DOHH2 (cell line): ENCODE measurements at regions not wholly inside any gene's neighbourhood (a gene's known extent, or its start where the extent isn't known, plus 50 kb on each side); places are given as distances from the start of the nearest gene placed in this dataset.
"Not testable (repeated sequence)": the region's sequence is repeated elsewhere in the genome, so short reads cannot be mapped to it uniquely, and the experiment has no call there.

Experiments
- H3F3A ChIP-seq: fragments of 200-600 bp; sonication (generic), shearing (Covaris generic); 2 replicates; pipeline ENCODE4 v1.6.0; 2016; ENCODE audit warnings: antibody characterized with exemption, mild to moderate bottlenecking; ENCODE audit not compliant: control insufficient read depth, insufficient read depth
- H3K27ac ChIP-seq: fragments of 200-600 bp; sonication (generic); 2 replicates; pipeline ENCODE4 v1.5.1; 2014; ENCODE audit warnings: low read depth, mild to moderate bottlenecking, low read length, moderate library complexity
- H3K27me3 ChIP-seq: fragments of 200-600 bp; sonication (generic); 2 replicates; pipeline ENCODE4 v1.6.1; 2014; ENCODE audit warnings: mild to moderate bottlenecking, low read length, mixed read lengths; ENCODE audit not compliant: control insufficient read depth
- H3K36me3 ChIP-seq: fragments of 200-600 bp; sonication (generic); 2 replicates; pipeline ENCODE4 v1.6.1; 2014; ENCODE audit warnings: mild to moderate bottlenecking, low read length, moderate library complexity, mixed read lengths; ENCODE audit not compliant: control insufficient read depth
- H3K4me1 ChIP-seq: fragments of 200-600 bp; sonication (generic); 2 replicates; pipeline ENCODE4 v1.6.1; 2014; ENCODE audit warnings: mild to moderate bottlenecking, low read length, mixed read lengths; ENCODE audit not compliant: control insufficient read depth
- H3K4me2 ChIP-seq: fragments of 200-600 bp; sonication (generic); 2 replicates; pipeline ENCODE4 v1.6.0; 2014; ENCODE audit warnings: mild to moderate bottlenecking, low read length, moderate library complexity
- H3K4me3 ChIP-seq: fragments of 200-600 bp; sonication (generic); 2 replicates; pipeline ENCODE4 v1.5.1; 2014; ENCODE audit warnings: mild to moderate bottlenecking, low read length, mixed read lengths
- H3K79me2 ChIP-seq: fragments of 200-600 bp; sonication (generic); 2 replicates; pipeline ENCODE4 v1.6.1; 2014; ENCODE audit warnings: mild to moderate bottlenecking, low read length, mixed read lengths; ENCODE audit not compliant: control insufficient read depth
- H3K9me2 ChIP-seq: fragments of 200-600 bp; sonication (generic); replicated peaks from 2 replicates; pipeline ENCODE4 v1.6.1; 2014; ENCODE audit warnings: mild to moderate bottlenecking, low read length, mixed read lengths; ENCODE audit not compliant: control insufficient read depth
- H3K9me3 ChIP-seq: fragments of 200-600 bp; sonication (generic); 2 replicates; pipeline ENCODE4 v1.6.1; 2014; ENCODE audit warnings: antibody characterized with exemption, low read length, mixed read lengths; ENCODE audit not compliant: control insufficient read depth, insufficient read depth
- H4K20me1 ChIP-seq: fragments of 200-600 bp; sonication (generic); 2 replicates; pipeline ENCODE4 v1.6.0; 2014; ENCODE audit warnings: low read depth, mild to moderate bottlenecking, antibody characterized with exemption, low read length, moderate library complexity; ENCODE audit not compliant: control insufficient read depth, insufficient read depth
- EZH2phosphoT487 ChIP-seq: fragments of 200-600 bp; sonication (generic); IDR thresholded peaks from 2 replicates; pipeline ENCODE4 v1.6.1; 2017; ENCODE audit warnings: borderline replicate concordance, mild to moderate bottlenecking, antibody characterized with exemption, low read length, moderate library complexity, mixed read lengths
- TF ChIP-seq, protein P1 (sequence below): fragments of 200-600 bp; sonication (generic); IDR thresholded peaks from one replicate; pipeline ENCODE4 v1.5.1; 2014; ENCODE audit warnings: antibody characterized with exemption, mild to moderate bottlenecking, low read depth, low read length; ENCODE audit not compliant: poor library complexity, severe bottlenecking

DNA sequence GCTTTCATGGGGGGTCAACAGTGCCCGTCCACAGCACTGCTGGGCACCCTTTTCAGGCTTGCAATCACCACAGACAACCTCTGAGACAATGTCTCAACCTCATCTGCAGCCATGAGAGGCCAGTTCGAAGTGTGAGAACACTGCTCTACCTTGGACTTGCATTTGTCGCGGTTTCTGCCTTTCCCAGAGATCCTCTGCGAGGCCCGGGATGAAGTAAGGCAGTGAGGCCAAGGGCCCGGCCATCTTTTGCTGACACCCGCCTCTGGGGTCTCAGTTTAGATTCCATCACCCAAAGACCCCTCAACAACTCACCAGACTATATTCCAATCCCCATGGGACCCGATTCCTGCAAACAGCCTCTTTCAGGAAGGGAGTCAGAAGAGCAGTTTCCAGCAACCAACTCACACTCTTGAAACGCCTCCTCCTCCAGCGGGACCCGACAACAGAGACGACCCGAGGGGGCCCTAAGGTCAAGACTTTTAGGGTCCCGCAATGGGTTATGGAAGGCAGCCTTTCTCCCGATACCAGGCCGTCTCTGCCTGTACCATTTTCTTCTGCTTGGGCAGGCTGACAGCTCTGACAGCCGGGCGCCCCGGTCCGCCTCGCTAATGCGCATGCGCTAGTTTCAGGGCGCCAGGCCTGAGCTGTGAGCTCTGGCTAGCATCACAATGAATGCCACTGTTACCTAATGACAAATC lies 576.0 kb downstream of the KCNJ18 start:
- Histone ChIP-seq H3F3A (no peaks in the 10 kb centered on the region), H3K4me1 (no peaks in the 10 kb centered on the region), H3K4me3 (no peak overlapping the region), H4K20me1 (no peaks in the 10 kb centered on the region), H3K79me2 (no peaks in the 10 kb centered on the region), H3K9me2 (no peaks in the 10 kb centered on the region), H3K36me3 (no peaks in the 10 kb centered on the region), H3K27me3 (no peaks in the 10 kb centered on the region), H3K27ac (no peak overlapping the region), H3K9me3 (peaks cover 13% of the 10 kb centered on the region; the same call in 1 of the 2 replicates), H3K4me2 (no peak overlapping the region)
- no peak for TF ChIP-seq EZH2phosphoT487
- TF ChIP-seq, protein P1, sequence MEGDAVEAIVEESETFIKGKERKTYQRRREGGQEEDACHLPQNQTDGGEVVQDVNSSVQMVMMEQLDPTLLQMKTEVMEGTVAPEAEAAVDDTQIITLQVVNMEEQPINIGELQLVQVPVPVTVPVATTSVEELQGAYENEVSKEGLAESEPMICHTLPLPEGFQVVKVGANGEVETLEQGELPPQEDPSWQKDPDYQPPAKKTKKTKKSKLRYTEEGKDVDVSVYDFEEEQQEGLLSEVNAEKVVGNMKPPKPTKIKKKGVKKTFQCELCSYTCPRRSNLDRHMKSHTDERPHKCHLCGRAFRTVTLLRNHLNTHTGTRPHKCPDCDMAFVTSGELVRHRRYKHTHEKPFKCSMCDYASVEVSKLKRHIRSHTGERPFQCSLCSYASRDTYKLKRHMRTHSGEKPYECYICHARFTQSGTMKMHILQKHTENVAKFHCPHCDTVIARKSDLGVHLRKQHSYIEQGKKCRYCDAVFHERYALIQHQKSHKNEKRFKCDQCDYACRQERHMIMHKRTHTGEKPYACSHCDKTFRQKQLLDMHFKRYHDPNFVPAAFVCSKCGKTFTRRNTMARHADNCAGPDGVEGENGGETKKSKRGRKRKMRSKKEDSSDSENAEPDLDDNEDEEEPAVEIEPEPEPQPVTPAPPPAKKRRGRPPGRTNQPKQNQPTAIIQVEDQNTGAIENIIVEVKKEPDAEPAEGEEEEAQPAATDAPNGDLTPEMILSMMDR = no peak

DNA sequence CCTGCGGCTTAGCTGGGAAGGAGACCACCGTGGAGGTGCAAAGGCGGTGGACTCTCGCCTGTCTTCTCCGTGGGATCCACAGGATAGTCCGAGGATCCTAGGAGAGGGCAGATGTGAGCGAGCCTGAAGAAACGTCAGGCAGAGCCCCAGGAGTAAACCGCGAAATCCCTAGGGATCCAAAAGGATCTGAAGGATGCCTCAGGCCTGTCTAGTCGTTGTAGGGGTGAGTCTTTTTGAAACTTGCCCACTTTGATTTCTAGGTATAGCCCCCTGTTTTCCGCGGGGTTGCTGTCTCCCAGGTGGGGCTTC lies 576.5 kb downstream of the KCNJ18 start:
- no peaks in the 10 kb centered on the region for H3K27me3 ChIP-seq
- no peaks in the 10 kb centered on the region for H4K20me1 ChIP-seq
- no peaks in the 10 kb centered on the region for H3K9me2 ChIP-seq
- H3F3A ChIP-seq = no peaks in the 10 kb centered on the region
- peaks cover 13% of the 10 kb centered on the region; the same call in 1 of the 2 replicates for H3K9me3 ChIP-seq
- H3K27ac ChIP-seq = no peak overlapping the region
- H3K4me2 ChIP-seq = no peak overlapping the region
- no peak overlapping the region for H3K4me3 ChIP-seq
- H3K36me3 ChIP-seq = no peaks in the 10 kb centered on the region
- no peaks in the 10 kb centered on the region for H3K79me2 ChIP-seq
- no peaks in the 10 kb centered on the region for H3K4me1 ChIP-seq
- TF ChIP-seq EZH2phosphoT487 = no peak
- TF ChIP-seq, protein P1 = no peak

DNA sequence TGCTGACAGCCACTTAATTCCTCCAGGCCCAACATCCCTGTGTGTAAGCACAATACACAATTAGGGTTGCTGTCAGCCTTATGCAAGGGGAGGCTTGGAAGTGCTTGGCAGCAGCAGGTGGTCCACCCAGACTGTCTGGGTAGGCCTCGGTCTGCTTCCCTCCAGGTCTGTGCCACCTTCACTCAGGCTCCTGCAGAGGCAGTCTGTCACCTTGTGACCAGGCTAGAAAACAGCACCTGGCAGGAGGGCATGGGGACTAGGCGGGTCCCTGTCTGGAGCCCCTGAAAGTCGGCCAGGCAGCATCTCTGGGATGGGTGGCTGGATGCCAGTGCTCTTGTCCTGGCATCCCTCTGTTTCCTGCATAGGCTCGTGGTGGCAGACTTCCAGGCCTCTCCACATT lies 578.1 kb downstream of the KCNJ18 start:
- Histone ChIP-seq H3K36me3 (no peaks in the 10 kb centered on the region), H3K79me2 (no peaks in the 10 kb centered on the region), H3K9me3 (peaks cover 13% of the 10 kb centered on the region; the same call in 1 of the 2 replicates), H4K20me1 (no peaks in the 10 kb centered on the region), H3K4me1 (no peaks in the 10 kb centered on the region), H3K4me2 (no peak overlapping the region), H3K27ac (no peak overlapping the region), H3K27me3 (no peaks in the 10 kb centered on the region), H3K9me2 (no peaks in the 10 kb centered on the region), H3F3A (no peaks in the 10 kb centered on the region), H3K4me3 (no peak overlapping the region)
- TF ChIP-seq, protein P1 = no peak
- no peak for TF ChIP-seq EZH2phosphoT487

DNA sequence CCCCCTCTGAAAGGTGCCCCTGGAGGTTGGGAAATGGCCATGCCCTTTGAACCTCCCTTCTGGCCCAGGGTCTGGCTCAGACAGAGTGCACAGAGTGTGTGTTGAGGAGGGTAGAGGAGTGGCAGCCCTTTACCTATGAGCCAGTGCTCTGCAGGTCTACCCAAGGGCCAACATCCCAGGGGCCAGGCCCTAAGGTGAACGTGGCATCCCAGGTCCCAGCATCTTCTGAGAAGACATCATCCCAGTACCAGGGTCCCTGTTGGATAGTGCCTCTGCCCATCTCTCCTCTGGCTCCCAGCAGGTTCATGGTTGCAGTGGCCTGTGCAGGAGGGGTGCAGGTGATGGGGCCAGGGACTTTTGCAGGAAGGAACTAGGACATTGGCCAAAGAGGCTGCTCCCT lies 578.5 kb downstream of the KCNJ18 start:
- H4K20me1 ChIP-seq, H3K4me2 ChIP-seq, H3K4me3 ChIP-seq, H3K27me3 ChIP-seq, H3K4me1 ChIP-seq, H3K36me3 ChIP-seq, H3K27ac ChIP-seq, H3K79me2 ChIP-seq, H3F3A ChIP-seq, H3K9me2 ChIP-seq: not testable (repeated sequence)
- H3K9me3 ChIP-seq = peaks cover 13% of the 10 kb centered on the region; the same call in 1 of the 2 replicates
